ENCODE measurements at regions not wholly inside any gene's neighbourhood (a gene's known extent, or its start where the extent isn't known, plus 50 kb on each side); places are given as distances from the start of the nearest gene placed in this dataset.

- H3K27ac ChIP-seq (ENCODE audit: control insufficient read depth, insufficient read depth), result no peak overlapping the region
- H3K4me2 ChIP-seq (ENCODE audit: control insufficient read depth, insufficient read depth), result no peak overlapping the region
- intact Hi-C loops (cut with micrococcal nuclease; ENCODE audit: unreplicated experiment) (no loop called here), in situ Hi-C loops (cut with MboI) (no loop called here)
- no peak overlapping the region for H2AFZ ChIP-seq (ENCODE audit: control insufficient read depth, low read depth, low read length)
- ChIA-PET CTCF (no interaction called here), POLR2A (no interaction called here), RAD21 (ENCODE audit: unreplicated experiment) (no interaction called here), SMC1A (ENCODE audit: uncharacterized antibody, unreplicated experiment) (no interaction called here)
- H3K9ac ChIP-seq (ENCODE audit: control insufficient read depth, insufficient read depth, low read length), result no peak overlapping the region
- H3K9me3 ChIP-seq (replicated peaks; ENCODE audit: control insufficient read depth, insufficient read depth, low read length), result no peaks in the 10 kb centered on the region
- H3K4me1 ChIP-seq (ENCODE audit: control insufficient read depth, insufficient read depth, low read length), result no peaks in the 10 kb centered on the region
- TF ChIP-seq CUX1 (IDR thresholded peaks at IDR 0.05; ENCODE audit: insufficient replicate concordance, low read depth, low read length) (no peak), RELB (IDR thresholded peaks at IDR 0.05; ENCODE audit: low read depth) (no peak), HDGF (IDR thresholded peaks at IDR 0.05) (no peak), EP300 (IDR thresholded peaks at IDR 0.05; ENCODE audit: borderline replicate concordance in 1 of 2, control insufficient read depth in 1 of 2, low read depth in 2 of 2, low read length in 2 of 2) (no peak), NFXL1 (IDR thresholded peaks at IDR 0.05; ENCODE audit: borderline replicate concordance) (no peak)
- no peak for DNase-seq (ENCODE audit: low read depth, low spot score)
- no peaks in the 10 kb centered on the region for H3K27me3 ChIP-seq (replicated peaks in 1 of 2; ENCODE audit: control insufficient read depth in 2 of 2, insufficient read depth in 2 of 2, low read length in 1 of 2)
- H3K4me3 ChIP-seq, result no peak overlapping the region
- no peaks in the 10 kb centered on the region for H4K20me1 ChIP-seq (ENCODE audit: control insufficient read depth, insufficient read depth)
- no peak for FAIRE-seq
- 35% methylated on average over 4 of the region's 4 CpGs for WGBS (ENCODE audit: insufficient coverage, insufficient replicate concordance, low lambda C conversion rate, missing lambda C conversion rate)
- no TSS peak for BruUV-seq (replicated peaks)
- no peak for ATAC-seq
- no peaks in the 10 kb centered on the region for H3K36me3 ChIP-seq (ENCODE audit: control insufficient read depth in 2 of 2, insufficient read depth in 2 of 2, low read length in 1 of 2)
- no peaks in the 10 kb centered on the region for H3K79me2 ChIP-seq (ENCODE audit: control insufficient read depth, insufficient read depth, low read length)
Observed at GRCh38 chr4:180525523-180526077, 1717.6 kb upstream of the TENM3 start.

Data from GM12878 (cell line).